IMR-90 (cell line): ENCODE measurements at regions not wholly inside any gene's neighbourhood (a gene's known extent, or its start where the extent isn't known, plus 50 kb on each side); places are given as distances from the start of the nearest gene placed in this dataset.
"Not testable (repeated sequence)": the region's sequence is repeated elsewhere in the genome, so short reads cannot be mapped to it uniquely, and the experiment has no call there.

ENCODE experiments used
- ATAC-seq: fragments of 200-7000 bp; cut with Tn5 transposase; 2 replicates; pipeline ENCODE4 v1.9.1; 2020; ENCODE audit warnings: low read depth, mild to moderate bottlenecking, moderate library complexity
- BruUV-seq: library from RNA; stranded (reverse); fragments of 400-500 nt; replicated peaks from 2 replicates; lab custom pipeline; 2021; lab: Mats Ljungman, UMichigan
- CTCF ChIA-PET: fragments of 300-600 bp; formaldehyde crosslinking; extraction: SDS; loops from one replicate; lab custom pipeline; 2021; ENCODE audit warnings: antibody characterized with exemption; lab: Yijun Ruan, JAX
- POLR2A ChIA-PET: fragments of 300-600 bp; sonication (Branson Sonifier 250); formaldehyde crosslinking; loops from one replicate; lab custom pipeline; 2022; ENCODE audit warnings: antibody characterized with exemption; ENCODE audit not compliant: unreplicated experiment; lab: Charles Lee
- DNase-seq: peaks from one replicate; pipeline ENCODE4 v3.0.0; 2013
- H2AFZ ChIP-seq: replicated peaks from 2 replicates; pipeline ENCODE3; 2013; ENCODE audit warnings: low read length, mild to moderate bottlenecking; ENCODE audit not compliant: poor library complexity
- H2AK5ac ChIP-seq: 2 replicates; pipeline ENCODE4 v1.6.1; 2013; ENCODE audit warnings: low read depth, low read length, inconsistent platforms
- H2AK9ac ChIP-seq: replicated peaks from 2 replicates; pipeline ENCODE3; 2013; ENCODE audit warnings: mild to moderate bottlenecking, low read depth, low read length, moderate library complexity; ENCODE audit not compliant: poor library complexity
- H2BK120ac ChIP-seq: 2 replicates; pipeline ENCODE4 v1.6.1; 2013; ENCODE audit warnings: low read depth, low read length, inconsistent platforms
- H2BK15ac ChIP-seq: 3 replicates; pipeline ENCODE4 v1.6.1; 2013; ENCODE audit warnings: low read depth, low read length, inconsistent platforms
- H2BK20ac ChIP-seq: 2 replicates; pipeline ENCODE4 v1.6.1; 2013; ENCODE audit warnings: low read depth, mild to moderate bottlenecking, inconsistent platforms, low read length, moderate library complexity
- H2BK5ac ChIP-seq: 2 replicates; pipeline ENCODE4 v1.6.1; 2013; ENCODE audit warnings: mild to moderate bottlenecking, low read depth, low read length, inconsistent platforms; ENCODE audit not compliant: poor library complexity, severe bottlenecking
- H3K14ac ChIP-seq: replicated peaks from 2 replicates; pipeline ENCODE4 v1.6.1; 2013; ENCODE audit warnings: low read depth, low read length, inconsistent platforms
- H3K18ac ChIP-seq: 2 replicates; pipeline ENCODE4 v1.6.1; 2013; ENCODE audit warnings: low read depth, low read length, control low read depth
- H3K23ac ChIP-seq: 2 replicates; pipeline ENCODE4 v1.6.1; 2013; ENCODE audit warnings: low read depth, low read length, inconsistent platforms
- H3K27ac ChIP-seq: 2 replicates; pipeline ENCODE4 v1.5.1; 2013; ENCODE audit warnings: mild to moderate bottlenecking, control low read depth, low read length; ENCODE audit not compliant: insufficient read depth
- H3K27me3 ChIP-seq: 2 replicates; pipeline ENCODE4 v1.6.1; 2013; ENCODE audit warnings: low read length; ENCODE audit not compliant: control insufficient read depth, insufficient read depth
- H3K36me3 ChIP-seq: 2 replicates; pipeline ENCODE4 v1.6.1; 2013; ENCODE audit warnings: low read length, mixed read lengths; ENCODE audit not compliant: control insufficient read depth, insufficient read depth
- H3K4ac ChIP-seq: 2 replicates; pipeline ENCODE4 v1.6.1; 2013; ENCODE audit warnings: low read depth, low read length, inconsistent platforms
- H3K4me1 ChIP-seq: 2 replicates; pipeline ENCODE4 v1.6.1; 2013; ENCODE audit warnings: low read length, mixed read lengths; ENCODE audit not compliant: control insufficient read depth, insufficient read depth
- H3K4me2 ChIP-seq: 2 replicates; pipeline ENCODE4 v1.6.1; 2013; ENCODE audit warnings: low read depth, mild to moderate bottlenecking, control low read depth, low read length, moderate library complexity
- H3K4me3 ChIP-seq: 2 replicates; pipeline ENCODE4 v1.5.1; 2013; ENCODE audit warnings: low read depth, mild to moderate bottlenecking, control low read depth, low read length, moderate library complexity; ENCODE audit not compliant: insufficient read depth
- H3K56ac ChIP-seq: 2 replicates; pipeline ENCODE4 v1.6.1; 2013; ENCODE audit warnings: low read length, inconsistent platforms; ENCODE audit not compliant: insufficient read depth; ENCODE audit errors: extremely low read depth
- H3K79me1 ChIP-seq, 2 experiments: 2 replicates each; pipeline ENCODE4 v1.6.1; 2013; ENCODE audit warnings: low read length in 2 of 2, inconsistent platforms in 1 of 2, low read depth in 1 of 2
- H3K9ac ChIP-seq: 2 replicates; pipeline ENCODE4 v1.6.1; 2013; ENCODE audit warnings: low read depth, low read length, control low read depth
- H3K9me1 ChIP-seq: 2 replicates; pipeline ENCODE4 v1.6.1; 2013; ENCODE audit warnings: low read length, inconsistent platforms; ENCODE audit not compliant: insufficient read depth
- H3K9me3 ChIP-seq: 2 replicates; pipeline ENCODE4 v1.6.1; 2013; ENCODE audit warnings: low read length; ENCODE audit not compliant: control insufficient read depth, insufficient read depth
- H4K20me1 ChIP-seq: 2 replicates; pipeline ENCODE4 v1.6.1; 2013; ENCODE audit warnings: low read length, inconsistent platforms; ENCODE audit not compliant: insufficient read depth
- H4K5ac ChIP-seq: 2 replicates; pipeline ENCODE4 v1.6.1; 2013; ENCODE audit warnings: mild to moderate bottlenecking, low read depth, low read length, control low read depth
- H4K8ac ChIP-seq, 2 experiments: 2 replicates each; pipeline ENCODE4 v1.6.1; 2013; ENCODE audit warnings: low read depth in 2 of 2, low read length in 2 of 2, control low read depth in 1 of 2, inconsistent platforms in 1 of 2
- H4K91ac ChIP-seq: 2 replicates; pipeline ENCODE4 v1.6.1; 2013; ENCODE audit warnings: low read depth, low read length, inconsistent platforms; ENCODE audit not compliant: insufficient read depth
- WGBS, 2 experiments: methylation state at CpG; one replicate each; pipeline versions ENCODE4 v1.1.5 to v1.1.7; 2013; ENCODE audit warnings: missing lambda C conversion rate in 2 of 2; ENCODE audit not compliant: insufficient read length in 1 of 2; ENCODE audit errors: extremely low coverage in 2 of 2; 5-methylcytosine and 5-hydroxymethylcytosine counted together
- dilution Hi-C: fragments of 300-500 bp; cut with HindIII; formaldehyde crosslinking; loops from one replicate; pipeline ENCODE4 v1.14.3; 2018; ENCODE audit warnings: low sequenced_read_pairs; ENCODE audit not compliant: unreplicated experiment
- in situ Hi-C: fragments of 300-500 bp; cut with MboI; formaldehyde crosslinking; loops from 3 replicates; pipeline ENCODE4 v1.14.3; 2019; ENCODE audit warnings: low sequenced_read_pairs, inconsistent platforms, mixed read lengths
- intact Hi-C: fragments of 100-400 bp; cut with micrococcal nuclease; formaldehyde crosslinking; loops from 2 replicates; pipeline ENCODE4 v1.10.0; 2022

GRCh38 chrY:11151724-11152123, 1549.3 kb upstream of the USP9Y start:
- H2BK20ac ChIP-seq, H4K8ac ChIP-seq, ATAC-seq, H4K5ac ChIP-seq, POLR2A ChIA-PET, H3K14ac ChIP-seq, BruUV-seq, H2BK5ac ChIP-seq, dilution Hi-C loops, H3K18ac ChIP-seq, H4K91ac ChIP-seq, H3K9me3 ChIP-seq, H3K56ac ChIP-seq, H3K79me1 ChIP-seq, H2AFZ ChIP-seq, H3K36me3 ChIP-seq, H2BK15ac ChIP-seq, intact Hi-C loops, H3K4ac ChIP-seq, H2AK9ac ChIP-seq, H2AK5ac ChIP-seq, H3K4me3 ChIP-seq, H3K27ac ChIP-seq, H3K4me1 ChIP-seq, H3K27me3 ChIP-seq, in situ Hi-C loops, H3K4me2 ChIP-seq, H3K23ac ChIP-seq, H2BK120ac ChIP-seq, H4K20me1 ChIP-seq, CTCF ChIA-PET, DNase-seq, H3K9me1 ChIP-seq, H3K9ac ChIP-seq: not testable (repeated sequence)
- whole genome bisulfite sequencing, 2 experiments = no CpG with 5 or more reads among the region's 2 CpGs

- H3K4me3 ChIP-seq, BruUV-seq, H3K36me3 ChIP-seq, H3K27me3 ChIP-seq, H2AK9ac ChIP-seq, H4K20me1 ChIP-seq, dilution Hi-C loops, H3K18ac ChIP-seq, CTCF ChIA-PET, H4K91ac ChIP-seq, H3K9ac ChIP-seq, H3K79me1 ChIP-seq, H3K27ac ChIP-seq, H3K23ac ChIP-seq, H3K4me2 ChIP-seq, H3K9me3 ChIP-seq, H2BK120ac ChIP-seq, intact Hi-C loops, H3K4me1 ChIP-seq, H2BK15ac ChIP-seq, H2BK5ac ChIP-seq, H3K56ac ChIP-seq, H4K8ac ChIP-seq, H3K9me1 ChIP-seq, POLR2A ChIA-PET, H3K4ac ChIP-seq, H4K5ac ChIP-seq, DNase-seq, H2AFZ ChIP-seq, H2AK5ac ChIP-seq, H3K14ac ChIP-seq, ATAC-seq, in situ Hi-C loops, H2BK20ac ChIP-seq: not testable (repeated sequence)
- WGBS, 2 experiments = no CpG with 5 or more reads among the region's 21 CpGs
Observed at GRCh38 chrY:11156100-11156499, 1544.9 kb upstream of the USP9Y start.
